ENCODE measurements at regions not wholly inside any gene's neighbourhood (a gene's known extent, or its start where the extent isn't known, plus 50 kb on each side); places are given as distances from the start of the nearest gene placed in this dataset.

DNA sequence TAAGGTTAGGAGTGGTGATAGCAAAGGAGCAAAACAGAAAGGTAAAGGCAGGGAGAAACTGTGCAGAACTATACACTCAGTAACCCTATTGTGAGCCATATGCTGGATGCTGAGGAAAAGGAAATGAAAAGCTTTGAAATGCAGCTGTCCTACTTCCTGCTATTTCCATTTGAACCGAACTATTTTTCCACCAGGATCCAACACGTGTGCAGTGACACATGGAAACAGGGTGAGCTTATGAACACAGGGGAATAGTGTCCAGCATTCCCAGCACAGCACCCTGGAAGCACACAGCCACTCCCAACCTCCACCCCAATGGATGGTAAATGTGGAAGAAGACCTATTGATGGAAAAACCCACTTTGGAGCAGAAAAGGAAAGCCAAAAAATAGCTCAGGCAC is 69.0 kb upstream of the SLC12A2 start:
- no peak overlapping the region for H3K4me3 ChIP-seq (ENCODE audit: low read depth in 2 of 2, low read length in 2 of 2)
- DNase-seq (ENCODE audit: low read depth, low spot score) (no peak), ATAC-seq (no peak)
- intact Hi-C loops (cut with micrococcal nuclease; ENCODE audit: unreplicated experiment): no loop called here
- TF ChIP-seq TCF7L2 (IDR thresholded peaks at IDR 0.05; ENCODE audit: low read depth, low read length) (no peak), CTCF (IDR thresholded peaks at IDR 0.05) (no peak), POLR2AphosphoS5 (IDR thresholded peaks at IDR 0.05; ENCODE audit: low read depth, low read length) (no peak), SIN3A (IDR thresholded peaks at IDR 0.05; ENCODE audit: borderline replicate concordance, insufficient read depth, low read depth, low read length) (no peak)
- TF ChIP-seq, protein P1, sequence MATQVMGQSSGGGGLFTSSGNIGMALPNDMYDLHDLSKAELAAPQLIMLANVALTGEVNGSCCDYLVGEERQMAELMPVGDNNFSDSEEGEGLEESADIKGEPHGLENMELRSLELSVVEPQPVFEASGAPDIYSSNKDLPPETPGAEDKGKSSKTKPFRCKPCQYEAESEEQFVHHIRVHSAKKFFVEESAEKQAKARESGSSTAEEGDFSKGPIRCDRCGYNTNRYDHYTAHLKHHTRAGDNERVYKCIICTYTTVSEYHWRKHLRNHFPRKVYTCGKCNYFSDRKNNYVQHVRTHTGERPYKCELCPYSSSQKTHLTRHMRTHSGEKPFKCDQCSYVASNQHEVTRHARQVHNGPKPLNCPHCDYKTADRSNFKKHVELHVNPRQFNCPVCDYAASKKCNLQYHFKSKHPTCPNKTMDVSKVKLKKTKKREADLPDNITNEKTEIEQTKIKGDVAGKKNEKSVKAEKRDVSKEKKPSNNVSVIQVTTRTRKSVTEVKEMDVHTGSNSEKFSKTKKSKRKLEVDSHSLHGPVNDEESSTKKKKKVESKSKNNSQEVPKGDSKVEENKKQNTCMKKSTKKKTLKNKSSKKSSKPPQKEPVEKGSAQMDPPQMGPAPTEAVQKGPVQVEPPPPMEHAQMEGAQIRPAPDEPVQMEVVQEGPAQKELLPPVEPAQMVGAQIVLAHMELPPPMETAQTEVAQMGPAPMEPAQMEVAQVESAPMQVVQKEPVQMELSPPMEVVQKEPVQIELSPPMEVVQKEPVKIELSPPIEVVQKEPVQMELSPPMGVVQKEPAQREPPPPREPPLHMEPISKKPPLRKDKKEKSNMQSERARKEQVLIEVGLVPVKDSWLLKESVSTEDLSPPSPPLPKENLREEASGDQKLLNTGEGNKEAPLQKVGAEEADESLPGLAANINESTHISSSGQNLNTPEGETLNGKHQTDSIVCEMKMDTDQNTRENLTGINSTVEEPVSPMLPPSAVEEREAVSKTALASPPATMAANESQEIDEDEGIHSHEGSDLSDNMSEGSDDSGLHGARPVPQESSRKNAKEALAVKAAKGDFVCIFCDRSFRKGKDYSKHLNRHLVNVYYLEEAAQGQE (IDR thresholded peaks at IDR 0.05; ENCODE audit: insufficient read depth in 1 of 2, low read depth in 2 of 2, low read length in 1 of 2): no peak
- ChIA-PET POLR2A (no interaction called here), CTCF (no interaction called here)
- no TSS peak for BruUV-seq (replicated peaks)
- no peaks in the 10 kb centered on the region for H3K9me3 ChIP-seq (ENCODE audit: control insufficient read depth, insufficient read depth, low read depth, low read length)
- no peaks in the 10 kb centered on the region for H3K27me3 ChIP-seq (ENCODE audit: control insufficient read depth, insufficient read depth, low read length)
- no peak overlapping the region for H3K27ac ChIP-seq (ENCODE audit: low read length)
- no peaks in the 10 kb centered on the region for H3K36me3 ChIP-seq (ENCODE audit: control insufficient read depth, insufficient read depth, low read length)
- H3K4me1 ChIP-seq (ENCODE audit: control insufficient read depth, insufficient read depth, low read length): no peaks in the 10 kb centered on the region
- in situ Hi-C loops (cut with HindIII; ENCODE audit: low pct_unique_long_range_greater_than_20kb, low sequenced_read_pairs): no loop called here

- DNase-seq (ENCODE audit: low read depth, low spot score) (no peak), ATAC-seq (no peak)
- no peaks in the 10 kb centered on the region for H3K27me3 ChIP-seq (ENCODE audit: control insufficient read depth, insufficient read depth, low read length)
- H3K27ac ChIP-seq (ENCODE audit: low read length): no peak overlapping the region
- CTCF ChIA-PET: no interaction called here
- H3K4me3 ChIP-seq (ENCODE audit: low read depth in 2 of 2, low read length in 2 of 2): no peak overlapping the region
- POLR2A ChIA-PET: no interaction called here
- no peaks in the 10 kb centered on the region for H3K4me1 ChIP-seq (ENCODE audit: control insufficient read depth, insufficient read depth, low read length)
- no TSS peak for BruUV-seq (replicated peaks)
- no peaks in the 10 kb centered on the region for H3K36me3 ChIP-seq (ENCODE audit: control insufficient read depth, insufficient read depth, low read length)
- intact Hi-C loops (cut with micrococcal nuclease; ENCODE audit: unreplicated experiment) (no loop called here), in situ Hi-C loops (cut with HindIII; ENCODE audit: low pct_unique_long_range_greater_than_20kb, low sequenced_read_pairs) (no loop called here)
- no peaks in the 10 kb centered on the region for H3K9me3 ChIP-seq (ENCODE audit: control insufficient read depth, insufficient read depth, low read depth, low read length)
- TF ChIP-seq TCF7L2 (IDR thresholded peaks at IDR 0.05; ENCODE audit: low read depth, low read length): no peak
- TF ChIP-seq, protein P1 (IDR thresholded peaks at IDR 0.05; ENCODE audit: insufficient read depth in 1 of 2, low read depth in 2 of 2, low read length in 1 of 2): no peak
- no peak for TF ChIP-seq SIN3A (IDR thresholded peaks at IDR 0.05; ENCODE audit: borderline replicate concordance, insufficient read depth, low read depth, low read length)
- TF ChIP-seq POLR2AphosphoS5 (IDR thresholded peaks at IDR 0.05; ENCODE audit: low read depth, low read length): no peak
- no peak for TF ChIP-seq CTCF (IDR thresholded peaks at IDR 0.05)
These were observed 68.1 kb upstream of the SLC12A2 start for GRCh38 chr5:128015478-128015877.

Data from Panc1 (cell line).